ENCODE measurements at regions not wholly inside any gene's neighbourhood (a gene's known extent, or its start where the extent isn't known, plus 50 kb on each side); places are given as distances from the start of the nearest gene placed in this dataset.

DNA sequence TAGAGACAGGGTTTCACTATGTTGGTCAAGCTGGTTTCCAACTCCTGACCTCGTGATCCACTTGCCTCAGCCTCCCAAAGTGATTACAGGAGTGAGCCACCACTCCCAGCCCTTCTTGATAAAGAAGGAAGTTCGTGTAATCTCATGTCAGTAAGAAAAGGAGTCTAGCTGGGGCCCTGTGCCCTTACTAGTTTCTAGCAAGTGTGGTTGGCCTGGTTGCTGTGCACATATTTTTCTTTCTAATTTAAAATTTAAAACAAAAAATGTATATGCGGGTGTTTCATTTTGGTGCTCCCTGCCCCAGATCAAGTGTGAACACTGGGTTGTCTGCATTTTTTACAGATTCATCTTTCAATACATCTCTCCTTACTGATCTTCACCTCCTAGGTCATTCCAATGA is 770.8 kb upstream of the TENM4 start:
- TF ChIP-seq EZH2phosphoT487 (IDR thresholded peaks at IDR 0.05; ENCODE audit: borderline replicate concordance, low read depth, low read length): no peak
- TF ChIP-seq, protein P1, sequence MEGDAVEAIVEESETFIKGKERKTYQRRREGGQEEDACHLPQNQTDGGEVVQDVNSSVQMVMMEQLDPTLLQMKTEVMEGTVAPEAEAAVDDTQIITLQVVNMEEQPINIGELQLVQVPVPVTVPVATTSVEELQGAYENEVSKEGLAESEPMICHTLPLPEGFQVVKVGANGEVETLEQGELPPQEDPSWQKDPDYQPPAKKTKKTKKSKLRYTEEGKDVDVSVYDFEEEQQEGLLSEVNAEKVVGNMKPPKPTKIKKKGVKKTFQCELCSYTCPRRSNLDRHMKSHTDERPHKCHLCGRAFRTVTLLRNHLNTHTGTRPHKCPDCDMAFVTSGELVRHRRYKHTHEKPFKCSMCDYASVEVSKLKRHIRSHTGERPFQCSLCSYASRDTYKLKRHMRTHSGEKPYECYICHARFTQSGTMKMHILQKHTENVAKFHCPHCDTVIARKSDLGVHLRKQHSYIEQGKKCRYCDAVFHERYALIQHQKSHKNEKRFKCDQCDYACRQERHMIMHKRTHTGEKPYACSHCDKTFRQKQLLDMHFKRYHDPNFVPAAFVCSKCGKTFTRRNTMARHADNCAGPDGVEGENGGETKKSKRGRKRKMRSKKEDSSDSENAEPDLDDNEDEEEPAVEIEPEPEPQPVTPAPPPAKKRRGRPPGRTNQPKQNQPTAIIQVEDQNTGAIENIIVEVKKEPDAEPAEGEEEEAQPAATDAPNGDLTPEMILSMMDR (conservative IDR thresholded peaks at IDR 0.05; ENCODE audit: low read length): no peak
